ENCODE measurements at regions not wholly inside any gene's neighbourhood (a gene's known extent, or its start where the extent isn't known, plus 50 kb on each side); places are given as distances from the start of the nearest gene placed in this dataset.

DNA sequence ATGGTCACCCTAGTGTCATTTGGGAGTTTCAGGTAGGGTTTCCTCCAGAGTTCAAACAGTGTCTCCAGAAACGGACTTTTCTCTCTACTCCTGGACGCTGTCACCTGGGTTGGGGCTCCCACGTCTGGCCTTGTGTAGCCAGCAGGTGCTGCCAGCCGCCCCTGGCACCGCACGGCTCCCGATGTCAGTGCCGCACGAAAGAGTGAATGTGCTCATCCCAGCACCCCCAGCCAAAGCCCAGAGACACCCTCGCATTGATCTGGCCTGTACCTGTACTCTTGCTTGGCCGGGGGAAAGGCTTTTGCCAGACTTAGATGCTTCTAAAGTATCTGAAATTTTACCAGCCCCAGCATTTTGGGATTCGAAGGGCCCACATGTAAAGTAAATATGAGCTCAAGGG lies 351.9 kb downstream of the C16orf95 start:
- no peak overlapping the region for H3K27ac ChIP-seq
- no peak for DNase-seq
- no peak overlapping the region for H3K4me3 ChIP-seq
- WGBS, 2 donors = 92 to 98% methylated on average over 12 of the region's 12 CpGs
- H3K36me3 ChIP-seq (ENCODE audit: low read depth, missing control alignments) = no peaks in the 10 kb centered on the region
- TF ChIP-seq, protein P1, sequence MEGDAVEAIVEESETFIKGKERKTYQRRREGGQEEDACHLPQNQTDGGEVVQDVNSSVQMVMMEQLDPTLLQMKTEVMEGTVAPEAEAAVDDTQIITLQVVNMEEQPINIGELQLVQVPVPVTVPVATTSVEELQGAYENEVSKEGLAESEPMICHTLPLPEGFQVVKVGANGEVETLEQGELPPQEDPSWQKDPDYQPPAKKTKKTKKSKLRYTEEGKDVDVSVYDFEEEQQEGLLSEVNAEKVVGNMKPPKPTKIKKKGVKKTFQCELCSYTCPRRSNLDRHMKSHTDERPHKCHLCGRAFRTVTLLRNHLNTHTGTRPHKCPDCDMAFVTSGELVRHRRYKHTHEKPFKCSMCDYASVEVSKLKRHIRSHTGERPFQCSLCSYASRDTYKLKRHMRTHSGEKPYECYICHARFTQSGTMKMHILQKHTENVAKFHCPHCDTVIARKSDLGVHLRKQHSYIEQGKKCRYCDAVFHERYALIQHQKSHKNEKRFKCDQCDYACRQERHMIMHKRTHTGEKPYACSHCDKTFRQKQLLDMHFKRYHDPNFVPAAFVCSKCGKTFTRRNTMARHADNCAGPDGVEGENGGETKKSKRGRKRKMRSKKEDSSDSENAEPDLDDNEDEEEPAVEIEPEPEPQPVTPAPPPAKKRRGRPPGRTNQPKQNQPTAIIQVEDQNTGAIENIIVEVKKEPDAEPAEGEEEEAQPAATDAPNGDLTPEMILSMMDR (IDR thresholded peaks at IDR 0.05) = no peak
- no peak for TF ChIP-seq POLR2A (IDR thresholded peaks at IDR 0.05)
- no peaks in the 10 kb centered on the region for H3K27me3 ChIP-seq
- intact Hi-C loops (cut with DNase I; ENCODE audit: low total_unique reads) = no loop called here
- H3K9me3 ChIP-seq = no peaks in the 10 kb centered on the region
- no peaks in the 10 kb centered on the region for H3K4me1 ChIP-seq

DNA sequence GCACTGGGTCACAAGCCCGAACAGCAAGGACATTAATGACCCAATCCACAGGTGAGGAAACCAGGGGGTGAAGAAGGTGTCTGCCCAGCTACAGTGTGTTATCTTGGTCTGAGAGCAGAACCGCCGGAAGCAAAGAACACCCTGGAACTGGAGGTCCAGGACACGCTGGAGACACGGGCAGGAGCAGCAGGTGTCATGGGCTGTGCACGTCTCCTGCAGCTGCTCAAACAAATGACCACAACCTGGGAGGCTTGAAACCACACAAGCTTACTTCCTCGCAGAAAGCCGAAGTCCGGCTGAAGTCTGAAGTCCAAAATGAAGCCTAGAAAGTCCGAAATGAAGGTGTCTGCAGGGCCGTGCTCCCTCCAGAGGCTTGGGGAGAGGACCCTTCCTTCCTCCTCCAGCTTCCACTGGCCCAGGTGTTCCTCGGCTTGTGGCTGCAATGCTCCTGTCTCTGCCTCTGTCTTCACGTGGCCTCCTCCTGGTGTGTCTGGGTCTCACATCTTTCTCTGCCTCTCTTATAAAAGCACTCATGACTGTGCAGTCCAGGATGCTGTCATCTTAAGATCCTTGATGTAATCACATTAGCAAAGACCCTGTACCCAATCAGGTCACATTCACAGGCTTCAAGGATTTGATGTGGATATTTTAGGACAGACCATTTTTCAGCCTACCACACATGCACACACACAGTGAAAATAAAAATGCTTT lies 351.2 kb downstream of the C16orf95 start:
- H3K4me3 ChIP-seq = no peak overlapping the region
- intact Hi-C loops (cut with DNase I; ENCODE audit: low total_unique reads) = no loop called here
- H3K9me3 ChIP-seq = no peaks in the 10 kb centered on the region
- TF ChIP-seq POLR2A (IDR thresholded peaks at IDR 0.05) = no peak
- H3K36me3 ChIP-seq (ENCODE audit: low read depth, missing control alignments) = no peaks in the 10 kb centered on the region
- DNase-seq = no peak
- H3K27me3 ChIP-seq = no peaks in the 10 kb centered on the region
- 90 to 91% methylated on average over 13 of the region's 13 CpGs for WGBS, 2 donors
- no peak overlapping the region for H3K27ac ChIP-seq
- H3K4me1 ChIP-seq = no peaks in the 10 kb centered on the region

DNA sequence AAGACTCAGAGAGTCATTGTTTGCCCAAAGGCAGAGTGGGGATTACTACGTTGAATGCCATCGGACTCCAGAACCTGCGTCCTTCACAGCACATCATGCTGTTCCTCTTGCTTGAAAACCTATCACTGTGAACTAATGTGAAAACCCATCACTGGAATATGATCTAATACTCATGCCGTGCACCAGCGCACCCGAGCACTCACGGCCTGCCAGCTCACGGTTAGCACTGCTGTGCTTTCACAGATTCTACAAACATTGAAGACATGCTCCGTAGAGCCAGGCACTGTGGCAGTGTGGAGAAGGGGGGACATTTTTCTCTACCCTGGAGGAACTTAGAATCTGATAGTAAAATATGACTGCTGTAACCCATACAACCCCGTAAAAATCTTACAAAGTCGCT lies 350.4 kb downstream of the C16orf95 start:
- 93 to 96% methylated on average over 11 of the region's 11 CpGs for WGBS, 2 donors
- H3K27me3 ChIP-seq = no peaks in the 10 kb centered on the region
- DNase-seq = no peak
- intact Hi-C loops (cut with DNase I; ENCODE audit: low total_unique reads) = no loop called here
- no peaks in the 10 kb centered on the region for H3K4me1 ChIP-seq
- H3K36me3 ChIP-seq (ENCODE audit: low read depth, missing control alignments) = no peaks in the 10 kb centered on the region
- no peak overlapping the region for H3K4me3 ChIP-seq
- no peaks in the 10 kb centered on the region for H3K9me3 ChIP-seq
- TF ChIP-seq, protein P1 (IDR thresholded peaks at IDR 0.05) = no peak
- no peak for TF ChIP-seq POLR2A (IDR thresholded peaks at IDR 0.05)
- no peak overlapping the region for H3K27ac ChIP-seq

DNA sequence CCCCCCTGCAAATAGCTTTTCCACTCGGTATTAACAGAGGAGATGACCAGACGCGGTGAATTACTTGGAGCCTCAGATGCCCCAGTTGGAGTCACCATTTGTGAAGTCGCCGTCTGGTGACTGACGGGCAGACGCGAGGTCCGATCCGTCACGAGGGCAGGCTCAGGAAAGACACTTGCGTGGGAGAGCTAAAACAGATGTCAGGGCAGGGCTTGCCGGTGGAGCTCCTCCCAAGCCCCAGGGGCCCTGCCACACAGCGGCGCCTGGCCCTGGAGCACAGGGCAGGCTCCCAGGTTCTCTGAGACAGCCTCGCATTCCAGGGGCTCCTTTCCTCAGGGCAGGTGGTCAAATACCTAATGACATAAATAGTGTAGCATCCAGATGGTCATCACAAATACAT lies 348.3 kb downstream of the C16orf95 start:
- WGBS, 2 donors = 82 to 89% methylated on average over 13 to 16 of the region's 16 CpGs
- Histone ChIP-seq H3K4me3 (no peak overlapping the region), H3K9me3 (no peaks in the 10 kb centered on the region), H3K36me3 (ENCODE audit: low read depth, missing control alignments) (no peaks in the 10 kb centered on the region), H3K27ac (no peak overlapping the region), H3K4me1 (no peaks in the 10 kb centered on the region), H3K27me3 (no peaks in the 10 kb centered on the region)
- no peak for DNase-seq
- TF ChIP-seq POLR2A (IDR thresholded peaks at IDR 0.05) = no peak
- TF ChIP-seq, protein P1 (IDR thresholded peaks at IDR 0.05) = no peak
- intact Hi-C loops (cut with DNase I; ENCODE audit: low total_unique reads) = no loop called here

DNA sequence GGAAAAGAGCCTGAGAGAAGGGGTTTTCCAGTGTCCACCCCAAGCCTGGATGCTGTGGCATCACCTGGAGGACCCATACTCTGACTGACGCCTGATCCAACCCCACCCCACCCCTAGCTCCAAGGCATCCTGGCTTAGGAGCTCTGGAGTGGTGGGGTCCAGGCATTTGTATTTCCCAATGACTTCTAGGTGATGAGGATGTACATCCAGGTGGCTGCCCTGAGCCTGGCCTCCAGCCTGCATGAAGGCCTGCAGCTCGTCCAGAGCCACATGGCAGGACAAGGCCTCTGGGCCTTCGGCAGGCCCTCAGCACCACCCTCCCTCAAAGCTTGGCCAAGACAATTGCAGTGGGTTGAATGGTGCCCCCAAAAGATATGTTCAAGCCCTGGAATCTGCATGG lies 347.5 kb downstream of the C16orf95 start:
- Histone ChIP-seq H3K9me3 (no peaks in the 10 kb centered on the region), H3K36me3 (ENCODE audit: low read depth, missing control alignments) (no peaks in the 10 kb centered on the region), H3K4me3 (no peak overlapping the region), H3K27me3 (no peaks in the 10 kb centered on the region), H3K4me1 (no peaks in the 10 kb centered on the region), H3K27ac (no peak overlapping the region)
- intact Hi-C loops (cut with DNase I; ENCODE audit: low total_unique reads) = no loop called here
- TF ChIP-seq, protein P1 (IDR thresholded peaks at IDR 0.05) = no peak
- no peak for TF ChIP-seq POLR2A (IDR thresholded peaks at IDR 0.05)
- no peak for DNase-seq
- WGBS, 2 donors = 86 to 98% methylated on average over 2 to 3 of the region's 3 CpGs
